Smooth muscle cell (in vitro differentiated cells): ENCODE measurements at regions not wholly inside any gene's neighbourhood (a gene's known extent, or its start where the extent isn't known, plus 50 kb on each side); places are given as distances from the start of the nearest gene placed in this dataset.

Experiments used
- DNase-seq: peaks from one replicate; lab custom pipeline; 2025; ENCODE audit not compliant: unreplicated experiment; lab: John Stamatoyannopoulos, UW
- H2AFZ ChIP-seq: fragments of 200-600 bp; sonication (generic); 2 replicates; pipeline ENCODE4 v1.6.0; 2016; ENCODE audit warnings: antibody characterized with exemption, low read depth, mild to moderate bottlenecking
- H3F3A ChIP-seq: fragments of 200-600 bp; sonication (generic); 2 replicates; pipeline ENCODE4 v1.6.0; 2017; ENCODE audit warnings: antibody characterized with exemption, low read depth
- H3K27ac ChIP-seq: fragments of 200-600 bp; sonication (generic); 2 replicates; pipeline ENCODE4 v1.5.1; 2016; ENCODE audit warnings: low read depth, mild to moderate bottlenecking
- H3K27me3 ChIP-seq: fragments of 200-600 bp; sonication (generic); 2 replicates; pipeline ENCODE4 v1.6.1; 2016; ENCODE audit warnings: low read depth, mild to moderate bottlenecking
- H3K36me3 ChIP-seq: fragments of 200-600 bp; sonication (generic); 2 replicates; pipeline ENCODE4 v1.5.1; 2016; ENCODE audit warnings: low read depth
- H3K4me1 ChIP-seq: fragments of 200-600 bp; sonication (generic); 2 replicates; pipeline ENCODE4 v1.5.1; 2016; ENCODE audit warnings: low read depth
- H3K4me2 ChIP-seq: fragments of 200-600 bp; sonication (generic); 2 replicates; pipeline ENCODE4 v1.6.0; 2016; ENCODE audit warnings: mild to moderate bottlenecking
- H3K4me3 ChIP-seq: fragments of 200-600 bp; sonication (generic); 2 replicates; pipeline ENCODE4 v1.5.1; 2016; ENCODE audit warnings: mild to moderate bottlenecking
- H3K79me2 ChIP-seq: fragments of 200-600 bp; sonication (generic); 2 replicates; pipeline ENCODE4 v1.6.0; 2016; ENCODE audit warnings: low read depth, mild to moderate bottlenecking
- H3K9ac ChIP-seq: fragments of 200-600 bp; sonication (generic); 2 replicates; pipeline ENCODE4 v1.6.0; 2016; ENCODE audit warnings: low read depth
- H3K9me3 ChIP-seq: fragments of 200-600 bp; sonication (generic); replicated peaks from 2 replicates; pipeline ENCODE4 v1.5.1; 2016; ENCODE audit warnings: low read depth
- H4K20me1 ChIP-seq: fragments of 200-600 bp; sonication (generic); 2 replicates; pipeline ENCODE4 v1.6.0; 2016; ENCODE audit warnings: low read depth
- CTCF ChIP-seq: fragments of 200-600 bp; sonication (generic); IDR thresholded peaks from 2 replicates; pipeline ENCODE4 v1.5.1; 2017; ENCODE audit warnings: borderline replicate concordance, mild to moderate bottlenecking, antibody characterized with exemption; ENCODE audit not compliant: insufficient read depth, poor library complexity, severe bottlenecking
- WGBS: methylation state at CpG from one replicate; pipeline ENCODE4 v1.1.7; 2016; ENCODE audit warnings: low lambda C conversion rate; 5-methylcytosine and 5-hydroxymethylcytosine counted together

- Histone ChIP-seq H3K4me2 (no peak overlapping the region), H3K79me2 (no peaks in the 10 kb centered on the region), H3K9me3 (no peaks in the 10 kb centered on the region), H3K36me3 (no peaks in the 10 kb centered on the region), H2AFZ (no peak overlapping the region), H3K4me3 (no peak overlapping the region), H3K9ac (no peak overlapping the region), H4K20me1 (no peaks in the 10 kb centered on the region), H3K27me3 (no peaks in the 10 kb centered on the region), H3K27ac (no peak overlapping the region), H3F3A (no peaks in the 10 kb centered on the region), H3K4me1 (no peaks in the 10 kb centered on the region)
- no peak for TF ChIP-seq CTCF
- no peak for DNase-seq
- WGBS = 80% methylated on average over 8 of the region's 8 CpGs
Measured at GRCh38 chr19:30870876-30871275, 478.4 kb downstream of the TSHZ3 start.

- Histone ChIP-seq H3K9me3 (no peaks in the 10 kb centered on the region), H3F3A (no peaks in the 10 kb centered on the region), H3K4me1 (no peaks in the 10 kb centered on the region), H3K27ac (no peak overlapping the region), H3K36me3 (no peaks in the 10 kb centered on the region), H3K79me2 (no peaks in the 10 kb centered on the region), H3K4me3 (no peak overlapping the region), H2AFZ (no peak overlapping the region), H4K20me1 (no peaks in the 10 kb centered on the region), H3K9ac (no peak overlapping the region), H3K27me3 (no peaks in the 10 kb centered on the region), H3K4me2 (no peak overlapping the region)
- WGBS = 88% methylated on average over 6 of the region's 6 CpGs
- no peak for DNase-seq
- TF ChIP-seq CTCF = no peak
Measured at GRCh38 chr19:30865511-30865910, 483.7 kb downstream of the TSHZ3 start.

- Histone ChIP-seq H3K36me3 (no peaks in the 10 kb centered on the region), H3K27ac (no peak overlapping the region), H3K4me3 (no peak overlapping the region), H3K4me1 (no peaks in the 10 kb centered on the region), H3K4me2 (no peak overlapping the region), H3K9me3 (no peaks in the 10 kb centered on the region), H3K27me3 (no peaks in the 10 kb centered on the region), H4K20me1 (no peaks in the 10 kb centered on the region), H3K9ac (no peak overlapping the region), H3K79me2 (no peaks in the 10 kb centered on the region), H2AFZ (no peak overlapping the region), H3F3A (no peaks in the 10 kb centered on the region)
- no peak for DNase-seq
- no peak for TF ChIP-seq CTCF
- 90% methylated on average over 13 of the region's 13 CpGs for WGBS
Measured at GRCh38 chr19:30864391-30865215, 484.6 kb downstream of the TSHZ3 start.

- 89% methylated on average over 19 of the region's 19 CpGs for WGBS
- no peaks in the 10 kb centered on the region for H3K9me3 ChIP-seq
- H4K20me1 ChIP-seq = no peaks in the 10 kb centered on the region
- no peak for TF ChIP-seq CTCF
- H2AFZ ChIP-seq = no peak overlapping the region
- no peaks in the 10 kb centered on the region for H3K4me1 ChIP-seq
- H3K79me2 ChIP-seq = no peaks in the 10 kb centered on the region
- H3K4me2 ChIP-seq = no peak overlapping the region
- no peaks in the 10 kb centered on the region for H3K27me3 ChIP-seq
- H3K9ac ChIP-seq = no peak overlapping the region
- no peaks in the 10 kb centered on the region for H3K36me3 ChIP-seq
- H3F3A ChIP-seq = no peaks in the 10 kb centered on the region
- no peak overlapping the region for H3K4me3 ChIP-seq
- no peak for DNase-seq
- no peak overlapping the region for H3K27ac ChIP-seq
Measured at GRCh38 chr19:30862876-30863275, 486.4 kb downstream of the TSHZ3 start.
